A673 (cell line): ENCODE measurements at regions not wholly inside any gene's neighbourhood (a gene's known extent, or its start where the extent isn't known, plus 50 kb on each side); places are given as distances from the start of the nearest gene placed in this dataset.

Experiments used
- EZH2 ChIP-seq: fragments of 200-600 bp; sonication (generic); IDR thresholded peaks from 2 replicates; pipeline ENCODE4 v1.6.1; 2017; ENCODE audit warnings: borderline replicate concordance, low read depth, mild to moderate bottlenecking, mixed read lengths, antibody characterized with exemption, low read length; ENCODE audit not compliant: poor library complexity, severe bottlenecking
- TF ChIP-seq, protein P1 (sequence below): fragments of 300-800, 200-600 bp; sonication (generic); conservative IDR thresholded peaks from 2 replicates; pipeline ENCODE4 v1.5.1; 2017; ENCODE audit warnings: low read depth, mild to moderate bottlenecking, antibody characterized with exemption, low read length, moderate library complexity, mixed read lengths

DNA sequence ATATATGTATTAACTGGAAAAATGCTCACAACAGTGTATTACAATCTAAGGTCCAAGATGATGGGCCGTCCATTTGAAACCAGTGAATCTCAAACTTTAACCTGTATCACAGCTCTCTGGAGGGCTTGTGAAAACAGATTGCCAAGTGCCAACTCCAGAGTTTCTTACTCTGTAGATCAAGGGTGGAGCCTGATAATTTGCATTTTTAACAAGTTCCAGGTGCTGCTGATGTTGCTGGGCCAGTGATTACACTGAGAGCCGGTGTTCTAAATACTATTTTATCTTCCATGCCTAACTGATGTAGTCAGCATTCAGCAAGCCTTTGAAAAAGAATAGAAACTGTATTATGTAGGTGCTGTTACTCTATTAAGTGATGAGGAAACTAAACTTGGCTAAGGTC lies 269.9 kb upstream of the FERD3L start:
- TF ChIP-seq, protein P1, sequence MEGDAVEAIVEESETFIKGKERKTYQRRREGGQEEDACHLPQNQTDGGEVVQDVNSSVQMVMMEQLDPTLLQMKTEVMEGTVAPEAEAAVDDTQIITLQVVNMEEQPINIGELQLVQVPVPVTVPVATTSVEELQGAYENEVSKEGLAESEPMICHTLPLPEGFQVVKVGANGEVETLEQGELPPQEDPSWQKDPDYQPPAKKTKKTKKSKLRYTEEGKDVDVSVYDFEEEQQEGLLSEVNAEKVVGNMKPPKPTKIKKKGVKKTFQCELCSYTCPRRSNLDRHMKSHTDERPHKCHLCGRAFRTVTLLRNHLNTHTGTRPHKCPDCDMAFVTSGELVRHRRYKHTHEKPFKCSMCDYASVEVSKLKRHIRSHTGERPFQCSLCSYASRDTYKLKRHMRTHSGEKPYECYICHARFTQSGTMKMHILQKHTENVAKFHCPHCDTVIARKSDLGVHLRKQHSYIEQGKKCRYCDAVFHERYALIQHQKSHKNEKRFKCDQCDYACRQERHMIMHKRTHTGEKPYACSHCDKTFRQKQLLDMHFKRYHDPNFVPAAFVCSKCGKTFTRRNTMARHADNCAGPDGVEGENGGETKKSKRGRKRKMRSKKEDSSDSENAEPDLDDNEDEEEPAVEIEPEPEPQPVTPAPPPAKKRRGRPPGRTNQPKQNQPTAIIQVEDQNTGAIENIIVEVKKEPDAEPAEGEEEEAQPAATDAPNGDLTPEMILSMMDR, result no peak
- no peak for TF ChIP-seq EZH2
